Left lung (tissue), 4 donors: ENCODE measurements at regions not wholly inside any gene's neighbourhood (a gene's known extent, or its start where the extent isn't known, plus 50 kb on each side); places are given as distances from the start of the nearest gene placed in this dataset.

ENCODE experiments used
- ATAC-seq: fragments of 200-7000 bp; cut with Tn5 transposase; one replicate; pipeline ENCODE4 v1.9.1; 2020; ENCODE audit warnings: moderate library complexity
- DNase-seq, 4 donors: peaks; one replicate each; pipeline ENCODE4 v3.0.0-alpha.2; 2013 to 2020
- H3K27ac ChIP-seq, 2 donors: fragments of 200-600 bp; sonication (generic) in 1 of 2; one replicate each; pipeline versions ENCODE4 v1.5.0 to v1.8.0; 2020 to 2021
- H3K27me3 ChIP-seq, 2 donors: fragments of 200-600 bp; sonication (generic) in 1 of 2; one replicate each; pipeline versions ENCODE4 v1.5.0 to v1.8.0; 2020 to 2021
- H3K36me3 ChIP-seq, 2 donors: fragments of 200-600 bp; sonication (generic) in 1 of 2; one replicate each; pipeline versions ENCODE4 v1.5.0 to v1.8.0; 2020 to 2021
- H3K4me1 ChIP-seq, 2 donors: fragments of 200-600 bp; one replicate each; pipeline ENCODE4 v1.8.0; 2021
- H3K4me3 ChIP-seq, 2 donors: fragments of 200-600 bp; sonication (generic) in 1 of 2; one replicate each; pipeline versions ENCODE4 v1.5.0 to v1.8.0; 2020 to 2021; ENCODE audit warnings: mild to moderate bottlenecking in 1 of 2
- H3K9me3 ChIP-seq, 2 donors: fragments of 200-600 bp; sonication (generic) in 1 of 2; one replicate each; pipeline versions ENCODE4 v1.5.0 to v1.8.0; 2020 to 2021
- CTCF ChIP-seq, 2 donors: fragments of 200-600 bp; sonication (generic) in 1 of 2; IDR thresholded peaks; one replicate each; pipeline versions ENCODE4 v1.5.0 to v1.8.0; 2021; ENCODE audit warnings: antibody characterized with exemption in 2 of 2
- intact Hi-C, 2 donors: fragments of 100-400 bp; cut with DNase I; formaldehyde crosslinking; loops; one replicate each; pipeline versions ENCODE4 v1.11.2 to v1.14.2; 2022
- donor health status: DM: no; HTN: yes; CAD: no.
- donor health status: DM: no; HTN: no; CAD: no.

- no peak for TF ChIP-seq CTCF (IDR thresholded peaks at IDR 0.05)
- H3K27ac ChIP-seq = peak overlapping the region; percentile 41 to 43
- H3K4me1 ChIP-seq = no peaks in the 10 kb centered on the region
- no peak for DNase-seq
- intact Hi-C loops = no loop called here
- no peaks in the 10 kb centered on the region for H3K36me3 ChIP-seq
- no peaks in the 10 kb centered on the region for H3K27me3 ChIP-seq
- ATAC-seq = no peak
- no peaks in the 10 kb centered on the region for H3K9me3 ChIP-seq
- H3K4me3 ChIP-seq = peak overlapping the region in 1 of 2 donors; percentile 5
Measured at GRCh38 chr16:73143576-73144422, 95.9 kb upstream of the ZFHX3 start.

GRCh38 chr16:73143002-73143401 is 95.1 kb upstream of the ZFHX3 start:
- H3K4me1 ChIP-seq = no peaks in the 10 kb centered on the region
- no peaks in the 10 kb centered on the region for H3K27me3 ChIP-seq
- ATAC-seq (no peak), DNase-seq (no peak)
- intact Hi-C loops = no loop called here
- no peaks in the 10 kb centered on the region for H3K36me3 ChIP-seq
- H3K4me3 ChIP-seq = no peak overlapping the region
- no peaks in the 10 kb centered on the region for H3K9me3 ChIP-seq
- no peak for TF ChIP-seq CTCF (IDR thresholded peaks at IDR 0.05)
- no peak overlapping the region for H3K27ac ChIP-seq

DNA sequence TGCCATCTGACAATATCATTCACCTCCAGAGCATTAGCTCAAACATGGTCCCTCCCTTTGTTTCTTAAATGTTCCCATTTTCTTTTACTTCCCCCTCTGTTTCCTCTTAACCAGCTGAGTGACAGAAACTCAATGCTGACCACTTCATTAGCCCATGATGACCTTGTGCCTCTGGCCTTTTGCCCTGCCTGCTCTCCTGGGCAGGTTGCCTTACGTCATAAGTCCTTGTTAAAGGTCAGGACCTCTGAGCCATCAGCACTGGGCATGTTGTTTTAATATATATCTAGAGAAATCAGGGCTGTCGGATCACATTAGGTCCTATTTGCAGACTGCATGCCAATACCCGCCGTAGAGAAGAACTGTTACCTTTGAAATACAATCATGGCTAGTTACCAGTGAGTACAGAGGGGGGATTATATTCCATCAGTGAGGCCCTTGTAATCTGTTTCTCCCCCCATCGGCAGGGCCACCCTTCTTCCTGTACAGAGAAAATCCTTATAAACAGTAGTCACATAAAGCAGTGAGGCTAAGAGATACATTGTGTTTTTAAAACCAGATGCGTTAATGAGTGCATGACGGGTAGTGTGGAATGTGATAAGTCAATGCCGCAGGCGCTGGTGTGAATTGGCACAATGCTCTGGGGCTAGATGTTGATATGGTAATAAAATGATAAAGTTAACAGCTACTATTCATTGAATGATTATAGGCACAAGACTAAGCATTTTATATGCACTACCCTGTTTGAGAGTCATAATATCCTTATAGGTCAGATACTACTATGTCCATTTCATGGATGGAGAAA is 94.3 kb upstream of the ZFHX3 start:
- no peak for ATAC-seq

GRCh38 chr16:73140929-73141328 is 93.0 kb upstream of the ZFHX3 start:
- H3K27ac ChIP-seq = no peak overlapping the region
- DNase-seq (no peak), ATAC-seq (no peak)
- no peaks in the 10 kb centered on the region for H3K27me3 ChIP-seq
- no peaks in the 10 kb centered on the region for H3K36me3 ChIP-seq
- no peaks in the 10 kb centered on the region for H3K9me3 ChIP-seq
- H3K4me3 ChIP-seq = no peak overlapping the region
- intact Hi-C loops = no loop called here
- no peak for TF ChIP-seq CTCF (IDR thresholded peaks at IDR 0.05)
- H3K4me1 ChIP-seq = no peaks in the 10 kb centered on the region

More for the DNA sequence above, 94.3 kb upstream of the ZFHX3 start:
- H3K9me3 ChIP-seq = no peaks in the 10 kb centered on the region
- H3K27me3 ChIP-seq = no peaks in the 10 kb centered on the region
- no peak overlapping the region for H3K27ac ChIP-seq
- no peaks in the 10 kb centered on the region for H3K36me3 ChIP-seq
- no peak overlapping the region for H3K4me3 ChIP-seq
- TF ChIP-seq CTCF (IDR thresholded peaks at IDR 0.05) = no peak
- no peak for DNase-seq
- intact Hi-C loops = no loop called here
- H3K4me1 ChIP-seq = no peaks in the 10 kb centered on the region
